GM19372 (cell line): ENCODE measurements at regions not wholly inside any gene's neighbourhood (a gene's known extent, or its start where the extent isn't known, plus 50 kb on each side); places are given as distances from the start of the nearest gene placed in this dataset.

ENCODE experiments used
- ATAC-seq: cut with Tn5 transposase; IDR thresholded peaks from one replicate; pipeline ENCODE4 v1.9.1; 2021; ENCODE audit warnings: mild to moderate bottlenecking, low read depth, moderate library complexity; ENCODE audit not compliant: unreplicated experiment

- no peak for ATAC-seq
Measured at GRCh38 chr4:35516102-35516501, 728.2 kb downstream of the ARAP2 start.

- no peak for ATAC-seq
Measured at GRCh38 chr4:35520059-35520458, 724.3 kb downstream of the ARAP2 start.

GRCh38 chr4:35521682-35522081 is 722.6 kb downstream of the ARAP2 start:
- ATAC-seq = no peak

GRCh38 chr4:35525192-35525978 is 718.9 kb downstream of the ARAP2 start:
- no peak for ATAC-seq

GRCh38 chr4:35526456-35526855 is 717.9 kb downstream of the ARAP2 start:
- ATAC-seq = no peak

GRCh38 chr4:35534962-35535361 is 709.4 kb downstream of the ARAP2 start:
- no peak for ATAC-seq

- no peak for ATAC-seq
Measured at GRCh38 chr4:35538807-35539206, 705.5 kb downstream of the ARAP2 start.

GRCh38 chr4:35539404-35540055 is 704.8 kb downstream of the ARAP2 start:
- ATAC-seq = no peak

- no peak for ATAC-seq
Measured at GRCh38 chr4:35541146-35541887, 703.0 kb downstream of the ARAP2 start.

GRCh38 chr4:35541888-35542213 is 702.5 kb downstream of the ARAP2 start:
- ATAC-seq = no peak

- no peak for ATAC-seq
Measured at GRCh38 chr4:35548921-35549320, 695.4 kb downstream of the ARAP2 start.

- no peak for ATAC-seq
Measured at GRCh38 chr4:35556387-35556786, 687.9 kb downstream of the ARAP2 start.

- ATAC-seq = no peak
Measured at GRCh38 chr4:35559559-35560365, 684.6 kb downstream of the ARAP2 start.

GRCh38 chr4:35562861-35563260 is 681.5 kb downstream of the ARAP2 start:
- ATAC-seq = no peak

GRCh38 chr4:35565640-35566039 is 678.7 kb downstream of the ARAP2 start:
- ATAC-seq = no peak

- ATAC-seq = no peak
Measured at GRCh38 chr4:35591035-35591434, 653.3 kb downstream of the ARAP2 start.

GRCh38 chr4:35604252-35604651 is 640.1 kb downstream of the ARAP2 start:
- no peak for ATAC-seq

- ATAC-seq = no peak
Measured at GRCh38 chr4:35604724-35605123, 639.6 kb downstream of the ARAP2 start.

- no peak for ATAC-seq
Measured at GRCh38 chr4:35608205-35608604, 636.1 kb downstream of the ARAP2 start.

- no peak for ATAC-seq
Measured at GRCh38 chr4:35614120-35614519, 630.2 kb downstream of the ARAP2 start.

- ATAC-seq = no peak
Measured at GRCh38 chr4:35639929-35640328, 604.4 kb downstream of the ARAP2 start.
